NB4 (cell line): ENCODE measurements at regions not wholly inside any gene's neighbourhood (a gene's known extent, or its start where the extent isn't known, plus 50 kb on each side); places are given as distances from the start of the nearest gene placed in this dataset.

Experiments
- MYC ChIP-seq: IDR thresholded peaks from 2 replicates; pipeline ENCODE4 v1.6.1; 2011; ENCODE audit warnings: low read depth, low read length
- POLR2A ChIP-seq: IDR thresholded peaks from 2 replicates; pipeline ENCODE4 v1.6.1; 2011; ENCODE audit warnings: mild to moderate bottlenecking; ENCODE audit not compliant: insufficient read length; ENCODE audit errors: extremely low read depth
- TF ChIP-seq, protein P1 (sequence below): IDR thresholded peaks from one replicate; pipeline ENCODE4 v1.5.1; 2012; ENCODE audit warnings: low read depth, low read length

DNA sequence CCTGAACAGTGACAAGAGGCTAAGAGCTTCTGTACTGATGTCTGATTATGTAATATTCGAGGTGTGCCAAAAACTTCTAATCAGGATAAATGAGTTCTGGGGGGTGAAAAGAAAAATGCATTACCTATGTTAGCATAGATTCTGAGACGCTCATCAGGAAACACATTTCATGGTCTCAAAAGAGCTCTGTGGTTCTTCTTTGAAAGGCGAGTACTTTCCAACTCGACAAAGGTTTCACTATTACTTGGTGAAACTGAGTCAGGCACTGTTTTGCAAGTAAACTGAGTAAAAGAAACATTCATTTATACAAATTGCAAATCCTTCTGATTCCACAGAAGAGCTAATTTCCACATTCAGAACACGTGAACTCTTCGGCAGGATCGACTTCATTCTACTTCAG is 523.2 kb downstream of the GATA3 start:
- TF ChIP-seq, protein P1, sequence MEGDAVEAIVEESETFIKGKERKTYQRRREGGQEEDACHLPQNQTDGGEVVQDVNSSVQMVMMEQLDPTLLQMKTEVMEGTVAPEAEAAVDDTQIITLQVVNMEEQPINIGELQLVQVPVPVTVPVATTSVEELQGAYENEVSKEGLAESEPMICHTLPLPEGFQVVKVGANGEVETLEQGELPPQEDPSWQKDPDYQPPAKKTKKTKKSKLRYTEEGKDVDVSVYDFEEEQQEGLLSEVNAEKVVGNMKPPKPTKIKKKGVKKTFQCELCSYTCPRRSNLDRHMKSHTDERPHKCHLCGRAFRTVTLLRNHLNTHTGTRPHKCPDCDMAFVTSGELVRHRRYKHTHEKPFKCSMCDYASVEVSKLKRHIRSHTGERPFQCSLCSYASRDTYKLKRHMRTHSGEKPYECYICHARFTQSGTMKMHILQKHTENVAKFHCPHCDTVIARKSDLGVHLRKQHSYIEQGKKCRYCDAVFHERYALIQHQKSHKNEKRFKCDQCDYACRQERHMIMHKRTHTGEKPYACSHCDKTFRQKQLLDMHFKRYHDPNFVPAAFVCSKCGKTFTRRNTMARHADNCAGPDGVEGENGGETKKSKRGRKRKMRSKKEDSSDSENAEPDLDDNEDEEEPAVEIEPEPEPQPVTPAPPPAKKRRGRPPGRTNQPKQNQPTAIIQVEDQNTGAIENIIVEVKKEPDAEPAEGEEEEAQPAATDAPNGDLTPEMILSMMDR: no peak
- TF ChIP-seq POLR2A (no peak), MYC (no peak)
